Activated CD4-positive, CD25-positive, alpha-beta regulatory T cell (primary cell): ENCODE measurements at regions not wholly inside any gene's neighbourhood (a gene's known extent, or its start where the extent isn't known, plus 50 kb on each side); places are given as distances from the start of the nearest gene placed in this dataset.

Experiments
- DNase-seq, 4 experiments: peaks; one replicate each; lab custom pipeline; 2025; lab: John Stamatoyannopoulos, UW

DNA sequence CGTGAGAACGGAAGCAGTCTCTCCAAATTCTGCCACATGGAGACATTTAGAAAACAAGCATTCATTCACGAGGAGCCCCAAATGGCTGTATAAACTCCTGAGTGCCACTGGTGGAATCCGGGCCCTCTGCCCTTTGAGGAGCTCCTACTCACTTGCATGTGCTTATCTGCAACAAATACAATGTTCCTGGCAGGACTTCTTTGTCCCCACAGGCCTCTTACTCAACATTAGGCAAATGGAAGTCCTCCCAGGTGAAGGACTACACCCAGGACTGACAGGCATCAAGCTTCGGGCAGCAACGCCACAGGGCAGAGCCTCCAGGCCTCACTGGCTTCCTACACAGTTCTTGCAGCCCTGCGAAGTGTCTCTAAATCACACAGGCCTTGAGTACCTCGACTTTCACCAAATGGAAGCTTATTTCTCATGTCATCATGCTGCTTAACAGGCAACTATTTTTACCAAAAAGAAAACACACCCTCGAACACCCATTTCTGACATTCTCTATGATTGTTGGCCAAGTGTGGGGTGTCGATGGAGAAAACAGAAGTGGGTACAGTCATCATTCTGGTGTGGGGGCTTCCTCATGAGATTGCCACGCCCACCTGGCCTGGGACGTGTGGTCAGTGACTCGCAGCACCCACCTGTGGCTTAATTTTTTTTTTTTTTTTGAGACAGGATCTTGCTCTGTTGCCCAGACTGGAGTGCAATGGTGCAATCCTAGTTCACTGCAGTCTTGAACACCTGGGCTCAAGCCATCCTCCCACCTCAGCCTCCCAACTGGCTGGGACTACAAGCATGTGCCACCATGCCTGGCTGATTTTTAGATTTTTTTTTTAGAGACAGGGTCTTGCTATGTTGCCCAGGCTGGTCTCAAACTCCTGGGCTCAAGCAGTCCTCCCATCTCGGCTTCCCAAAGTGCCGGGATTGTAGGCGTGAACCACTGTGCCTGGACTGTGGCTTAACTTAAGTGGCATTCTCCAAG lies 186.8 kb upstream of the GLI2 start:
- DNase-seq, result no peak

DNA sequence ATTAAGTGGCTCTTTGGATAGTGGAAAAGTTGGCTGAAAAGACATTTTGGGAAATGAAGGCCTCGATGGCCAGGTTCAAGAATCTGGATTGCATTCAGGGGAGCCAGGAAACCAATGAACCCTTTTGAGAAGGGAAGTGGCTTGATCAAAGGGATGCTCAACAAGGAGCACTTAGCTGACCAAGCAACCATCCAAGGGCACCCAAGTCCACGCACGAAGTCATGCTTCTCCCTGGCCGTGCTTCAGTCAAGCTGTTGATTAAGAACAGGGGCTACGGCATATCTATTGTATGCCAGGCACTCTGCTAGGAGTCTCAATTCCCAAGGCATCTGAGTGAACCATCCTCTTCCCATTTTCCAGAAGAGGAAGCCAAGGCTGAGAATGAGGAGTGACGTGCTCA lies 185.8 kb upstream of the GLI2 start:
- DNase-seq, result no peak

GRCh38 chr2:120550282-120550681 lies 185.4 kb upstream of the GLI2 start:
- DNase-seq, result no peak

DNA sequence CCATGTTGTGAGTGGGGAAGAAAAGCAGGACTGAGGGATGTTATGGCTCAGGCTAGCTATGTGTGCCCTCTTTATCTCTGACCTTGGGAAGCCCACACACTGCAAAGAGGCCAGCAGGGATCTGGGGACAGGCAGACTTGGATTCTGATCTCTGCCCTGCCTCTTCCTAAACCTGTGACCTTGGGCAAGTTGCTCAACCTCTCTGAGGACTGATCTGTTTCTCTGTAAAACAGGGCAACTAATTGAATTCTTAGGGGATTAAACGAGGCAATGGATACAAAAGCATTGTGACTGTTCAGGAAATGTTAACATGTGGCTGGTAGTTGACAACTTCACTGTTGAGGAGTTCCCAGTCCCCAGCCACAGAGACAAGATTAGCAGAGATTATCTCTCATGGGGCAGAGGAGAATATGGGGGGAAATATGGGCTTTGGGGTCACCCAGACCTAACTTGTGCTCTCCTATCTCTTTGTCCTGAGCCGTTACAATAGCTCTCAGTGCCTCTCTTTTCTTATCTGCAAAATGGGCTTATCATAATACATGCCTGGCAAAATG lies 184.7 kb upstream of the GLI2 start:
- no peak for DNase-seq

- DNase-seq, result no peak
Measured at GRCh38 chr2:120551522-120551921, 184.1 kb upstream of the GLI2 start.

DNA sequence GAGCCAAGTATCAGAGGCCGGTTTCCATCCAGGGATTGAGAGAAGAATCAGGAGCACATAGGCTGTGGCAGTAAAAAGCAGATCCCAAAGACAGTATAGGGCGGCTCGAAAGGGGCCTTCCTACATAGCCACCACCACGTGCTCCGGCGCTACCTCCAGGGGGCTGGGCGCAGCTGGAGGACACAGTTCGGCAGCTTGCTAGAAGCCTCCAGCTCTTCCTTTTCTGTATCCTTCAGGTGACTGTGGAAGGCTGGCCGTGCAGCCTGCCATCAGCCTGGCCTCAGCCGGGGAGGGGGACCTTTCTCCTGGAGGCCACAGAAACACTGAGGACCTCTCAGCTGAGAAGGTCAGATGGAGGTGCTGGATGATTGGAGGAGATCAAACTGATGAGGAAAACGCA lies 183.6 kb upstream of the GLI2 start:
- no peak for DNase-seq

DNA sequence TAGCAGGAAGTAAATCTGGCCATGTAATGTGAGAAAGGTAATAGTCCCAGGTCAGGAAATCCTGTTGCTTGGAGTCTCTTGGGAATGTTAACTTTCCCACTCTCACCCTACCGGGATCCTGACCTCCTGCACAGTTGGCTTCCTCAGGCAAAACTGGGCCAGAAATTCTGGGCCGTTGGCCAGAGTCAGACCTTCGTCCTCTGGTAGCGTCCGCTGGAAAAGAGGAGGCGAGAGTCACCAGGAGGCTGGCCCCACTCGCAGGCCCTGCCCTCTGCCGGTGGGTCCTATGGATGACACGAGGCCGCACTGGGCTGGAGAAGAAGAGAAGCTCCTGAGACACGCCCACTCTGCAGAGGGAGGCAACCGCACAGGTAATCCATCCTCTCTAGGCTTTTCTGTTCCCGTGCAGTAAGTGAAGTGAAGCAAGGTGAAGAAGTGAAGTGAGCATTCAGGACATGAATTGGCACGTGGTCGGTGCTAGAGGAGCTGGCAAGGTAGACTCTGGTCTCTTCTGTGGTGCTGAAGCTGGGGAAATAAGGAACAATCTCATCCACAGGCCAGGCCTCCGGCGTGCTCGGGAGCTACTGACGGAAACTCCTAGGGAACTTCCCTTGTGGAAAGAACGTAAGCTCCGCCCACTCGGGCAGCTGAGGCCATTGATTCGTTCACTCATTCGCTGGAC lies 182.7 kb upstream of the GLI2 start:
- DNase-seq, result no peak

- no peak for DNase-seq
Measured at GRCh38 chr2:120554625-120555032, 181.0 kb upstream of the GLI2 start.

- no peak for DNase-seq
Measured at GRCh38 chr2:120555092-120555491, 180.6 kb upstream of the GLI2 start.

DNA sequence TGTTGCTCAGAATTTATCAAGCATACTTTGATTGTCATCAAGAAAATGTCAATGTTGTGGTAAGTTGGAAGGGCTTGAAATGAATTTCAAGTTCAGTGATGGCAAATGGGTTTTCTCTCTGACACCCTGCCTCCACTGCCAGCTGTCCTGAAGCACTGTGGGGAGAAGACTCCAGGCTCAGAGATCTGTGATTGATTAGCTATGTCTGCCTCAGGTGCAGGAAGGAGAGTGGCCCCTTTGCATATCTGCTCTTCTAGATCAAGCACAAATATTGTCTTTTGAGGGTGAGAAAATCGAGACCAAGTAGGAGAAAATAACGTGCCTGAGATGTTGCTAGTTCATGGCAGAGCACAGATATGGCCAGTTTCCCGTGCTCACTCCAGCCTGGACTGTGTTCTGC lies 178.8 kb upstream of the GLI2 start:
- DNase-seq, result no peak

- DNase-seq, result no peak
Measured at GRCh38 chr2:120558847-120559246, 176.8 kb upstream of the GLI2 start.

DNA sequence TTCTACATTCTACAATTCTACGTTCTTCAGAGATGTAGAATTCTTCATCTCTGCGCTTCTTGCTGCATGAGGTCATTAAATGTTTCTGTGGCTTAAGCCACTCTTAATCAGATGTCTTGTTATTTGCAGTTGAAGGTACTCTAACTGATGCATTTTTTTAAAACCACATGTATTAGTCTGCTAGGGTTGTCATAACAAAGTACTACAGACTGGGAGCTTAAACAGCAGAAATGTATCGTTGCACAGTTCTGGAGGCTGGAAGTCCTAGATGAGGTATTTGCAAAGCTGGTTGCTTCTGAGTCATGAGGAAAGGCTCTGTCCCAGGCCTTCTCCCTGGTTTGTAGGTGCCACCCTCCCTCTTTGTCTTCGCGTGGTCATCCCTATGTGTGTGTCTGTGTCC lies 176.3 kb upstream of the GLI2 start:
- DNase-seq, result no peak

GRCh38 chr2:120560330-120560729 lies 175.3 kb upstream of the GLI2 start:
- no peak for DNase-seq

DNA sequence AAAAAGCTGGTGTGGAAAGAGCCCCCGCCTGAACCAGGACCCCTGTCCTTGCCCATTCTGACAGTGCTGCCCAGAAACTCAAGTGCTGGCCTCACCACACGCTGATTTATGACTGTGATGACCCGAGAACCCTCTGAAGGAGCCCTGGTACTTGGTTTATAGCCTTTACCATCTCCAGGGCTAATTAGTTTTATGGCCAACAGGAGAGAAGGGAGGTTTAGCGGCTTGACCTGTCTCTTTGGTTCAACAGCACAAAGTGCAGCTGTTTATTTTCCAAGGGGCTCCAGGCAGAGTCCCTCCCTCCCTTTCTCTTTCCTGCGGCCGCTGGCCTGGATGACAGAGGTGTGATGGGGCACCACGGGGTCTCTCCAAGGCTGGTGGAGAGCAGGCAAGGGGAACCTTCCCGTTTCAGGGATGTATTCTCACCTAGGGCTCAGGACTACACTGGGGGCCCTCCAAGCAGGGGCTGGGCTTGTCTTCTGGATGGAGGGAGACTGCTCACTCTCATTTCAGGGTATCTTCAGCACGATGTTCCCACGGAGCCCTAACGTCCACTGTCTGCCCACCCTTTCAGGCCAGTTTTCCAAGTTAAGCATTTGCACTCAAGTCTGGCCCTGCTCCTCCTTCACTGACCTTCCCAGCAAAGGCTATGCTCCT lies 174.2 kb upstream of the GLI2 start:
- DNase-seq, result no peak

GRCh38 chr2:120562218-120563005 lies 173.3 kb upstream of the GLI2 start:
- no peak for DNase-seq

DNA sequence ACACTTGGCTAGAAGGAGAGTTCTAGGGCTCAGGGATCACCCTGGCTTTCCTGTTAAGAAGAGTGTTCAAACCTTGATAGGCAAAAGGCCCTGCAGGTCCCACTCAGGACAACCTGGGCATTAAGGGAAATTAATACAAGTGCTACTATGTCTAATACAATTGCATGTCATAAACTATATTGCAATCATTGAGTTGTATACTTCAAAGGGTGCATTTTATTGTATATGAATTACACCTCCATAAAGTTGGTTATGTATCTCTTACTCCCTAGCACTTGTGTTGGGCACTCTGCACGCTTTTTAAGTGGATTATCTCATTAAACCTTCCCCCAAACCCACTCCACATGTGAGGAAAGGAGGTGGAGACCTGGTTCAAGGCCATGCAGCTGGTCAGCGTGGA lies 172.1 kb upstream of the GLI2 start:
- no peak for DNase-seq

DNA sequence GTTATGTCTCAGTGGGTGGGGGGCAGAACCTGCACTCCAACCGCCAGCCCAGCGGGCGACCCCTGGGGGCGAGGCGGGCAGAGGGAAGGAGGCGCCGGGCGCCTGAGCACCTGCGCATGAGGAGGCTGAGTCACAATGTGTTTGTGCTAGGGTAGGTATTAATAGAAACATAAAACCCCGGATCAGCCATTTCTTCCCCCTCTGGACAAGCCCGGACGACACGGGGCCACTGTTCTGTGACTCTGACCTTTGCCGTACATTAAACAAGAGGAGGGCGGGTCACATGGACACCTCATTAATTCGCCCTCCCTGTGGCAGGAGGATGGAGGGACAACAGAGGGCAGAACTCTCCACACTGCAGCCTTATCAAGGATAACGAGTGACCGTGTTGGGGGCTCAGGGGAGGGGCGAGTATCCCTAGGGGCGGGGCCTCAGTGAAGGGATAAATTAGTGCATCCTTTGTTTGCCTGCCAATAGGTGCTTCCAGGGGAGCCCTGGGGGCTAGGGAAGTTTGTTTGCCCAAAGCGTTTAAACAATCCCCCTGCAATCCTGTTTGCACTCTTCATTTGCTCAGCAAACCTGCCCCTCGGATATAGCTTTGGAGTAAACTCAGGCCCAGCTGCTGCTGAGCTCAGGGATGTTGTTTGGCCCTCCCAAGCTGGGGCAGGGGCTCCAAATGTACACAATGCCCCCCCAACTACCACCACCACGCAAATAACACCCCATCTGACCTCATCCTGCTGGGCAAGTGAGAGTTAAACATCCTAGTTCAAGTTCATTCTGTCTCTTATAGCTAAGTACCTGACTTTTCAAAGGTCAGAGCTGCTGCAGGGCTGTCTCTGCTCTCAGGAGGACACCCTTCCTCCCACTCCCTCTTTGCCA lies 171.2 kb upstream of the GLI2 start:
- no peak for DNase-seq

- no peak for DNase-seq
Measured at GRCh38 chr2:120565095-120565460, 170.6 kb upstream of the GLI2 start.

- DNase-seq, result no peak
Measured at GRCh38 chr2:120565929-120566328, 169.7 kb upstream of the GLI2 start.

- no peak for DNase-seq
Measured at GRCh38 chr2:120566331-120567035, 169.2 kb upstream of the GLI2 start.
